ENCODE measurements at regions not wholly inside any gene's neighbourhood (a gene's known extent, or its start where the extent isn't known, plus 50 kb on each side); places are given as distances from the start of the nearest gene placed in this dataset.

DNA sequence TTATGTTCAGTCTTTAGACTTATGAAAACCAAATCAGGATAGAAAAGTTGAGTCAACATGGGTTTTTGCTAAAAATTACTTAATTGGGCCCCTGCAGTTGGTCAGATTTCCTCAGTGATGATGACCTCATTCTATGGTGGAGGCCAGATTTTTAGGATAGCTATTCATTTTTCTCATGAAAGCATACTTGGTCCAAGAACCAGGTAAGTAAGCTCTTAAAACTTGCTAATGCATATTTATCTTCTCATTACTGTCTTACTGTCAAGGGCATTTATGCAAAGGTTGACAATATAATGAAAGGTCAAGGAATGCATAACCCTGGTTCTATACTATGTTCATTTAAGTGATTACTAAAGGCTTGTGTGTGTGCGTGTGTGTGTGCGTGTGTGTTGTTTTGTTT lies 650.6 kb downstream of the SATB2 start:
- DNase-seq (ENCODE audit: low read depth), result no peak
- TF ChIP-seq, protein P1, sequence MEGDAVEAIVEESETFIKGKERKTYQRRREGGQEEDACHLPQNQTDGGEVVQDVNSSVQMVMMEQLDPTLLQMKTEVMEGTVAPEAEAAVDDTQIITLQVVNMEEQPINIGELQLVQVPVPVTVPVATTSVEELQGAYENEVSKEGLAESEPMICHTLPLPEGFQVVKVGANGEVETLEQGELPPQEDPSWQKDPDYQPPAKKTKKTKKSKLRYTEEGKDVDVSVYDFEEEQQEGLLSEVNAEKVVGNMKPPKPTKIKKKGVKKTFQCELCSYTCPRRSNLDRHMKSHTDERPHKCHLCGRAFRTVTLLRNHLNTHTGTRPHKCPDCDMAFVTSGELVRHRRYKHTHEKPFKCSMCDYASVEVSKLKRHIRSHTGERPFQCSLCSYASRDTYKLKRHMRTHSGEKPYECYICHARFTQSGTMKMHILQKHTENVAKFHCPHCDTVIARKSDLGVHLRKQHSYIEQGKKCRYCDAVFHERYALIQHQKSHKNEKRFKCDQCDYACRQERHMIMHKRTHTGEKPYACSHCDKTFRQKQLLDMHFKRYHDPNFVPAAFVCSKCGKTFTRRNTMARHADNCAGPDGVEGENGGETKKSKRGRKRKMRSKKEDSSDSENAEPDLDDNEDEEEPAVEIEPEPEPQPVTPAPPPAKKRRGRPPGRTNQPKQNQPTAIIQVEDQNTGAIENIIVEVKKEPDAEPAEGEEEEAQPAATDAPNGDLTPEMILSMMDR (conservative IDR thresholded peaks at IDR 0.05; ENCODE audit: low read depth, low read length), result no peak
- H3K4me3 ChIP-seq (ENCODE audit: low read depth, low read length), result no peak overlapping the region

DNA sequence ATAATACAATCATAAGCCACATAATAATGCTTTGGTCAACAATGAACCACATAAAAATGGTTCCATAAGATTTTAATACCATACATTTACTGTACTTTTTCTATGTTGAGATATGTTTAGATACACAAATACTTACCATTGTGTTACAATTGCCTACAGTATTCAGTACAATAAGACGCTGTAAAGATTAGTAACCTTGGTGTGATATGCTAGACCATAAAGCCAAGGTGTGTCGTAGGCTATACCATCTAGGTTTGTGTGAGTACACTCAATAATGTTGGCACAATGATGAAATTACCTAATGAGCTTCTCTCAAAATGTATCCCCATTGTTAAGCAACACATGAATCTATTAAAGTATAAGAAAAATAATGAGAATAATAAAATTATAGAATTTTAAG lies 662.3 kb downstream of the SATB2 start:
- no peak overlapping the region for H3K4me3 ChIP-seq (ENCODE audit: low read depth, low read length)
- TF ChIP-seq, protein P1 (conservative IDR thresholded peaks at IDR 0.05; ENCODE audit: low read depth, low read length), result no peak
- no peak for DNase-seq (ENCODE audit: low read depth)

DNA sequence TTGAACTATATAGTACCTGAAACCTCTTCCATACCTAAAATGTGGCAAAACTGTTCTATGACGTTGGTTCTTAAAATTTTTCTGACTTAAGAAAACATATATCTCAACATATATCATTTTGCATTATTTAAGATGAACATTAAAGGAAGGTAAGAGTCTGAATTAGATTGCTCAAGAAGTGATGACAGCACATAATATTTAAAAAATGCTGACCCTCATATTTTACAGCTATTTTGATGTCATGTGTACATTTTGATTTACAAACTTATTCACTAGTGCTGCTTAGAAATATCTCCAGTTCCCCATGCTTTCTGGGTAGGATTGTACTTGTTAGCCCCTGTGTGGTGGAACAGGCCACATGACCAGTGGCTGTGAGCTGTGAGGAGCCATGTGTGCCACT lies 666.1 kb downstream of the SATB2 start:
- no peak overlapping the region for H3K4me3 ChIP-seq (ENCODE audit: low read depth, low read length)
- TF ChIP-seq, protein P1 (conservative IDR thresholded peaks at IDR 0.05; ENCODE audit: low read depth, low read length), result no peak
- no peak for DNase-seq (ENCODE audit: low read depth)

DNA sequence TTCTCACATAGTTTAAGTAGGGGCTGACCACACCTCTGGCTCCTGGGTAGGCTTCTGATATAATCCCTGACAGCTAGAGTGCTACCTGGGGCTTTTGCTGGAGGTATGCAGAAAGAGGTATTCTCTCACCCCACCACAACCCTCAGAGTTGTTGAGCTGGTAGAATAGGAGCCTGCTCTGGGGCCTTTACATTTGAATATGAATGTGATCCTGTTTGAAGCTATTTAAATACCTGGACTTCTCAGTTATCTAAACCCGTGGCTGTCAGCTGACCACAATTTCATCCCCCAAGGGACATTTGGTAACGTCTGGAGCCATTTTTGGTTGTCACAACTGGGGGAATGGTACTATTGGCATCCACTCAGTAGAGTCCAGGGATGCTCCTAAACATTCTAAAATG lies 669.1 kb downstream of the SATB2 start:
- DNase-seq (ENCODE audit: low read depth), result no peak
- TF ChIP-seq, protein P1 (conservative IDR thresholded peaks at IDR 0.05; ENCODE audit: low read depth, low read length), result no peak
- no peak overlapping the region for H3K4me3 ChIP-seq (ENCODE audit: low read depth, low read length)

DNA sequence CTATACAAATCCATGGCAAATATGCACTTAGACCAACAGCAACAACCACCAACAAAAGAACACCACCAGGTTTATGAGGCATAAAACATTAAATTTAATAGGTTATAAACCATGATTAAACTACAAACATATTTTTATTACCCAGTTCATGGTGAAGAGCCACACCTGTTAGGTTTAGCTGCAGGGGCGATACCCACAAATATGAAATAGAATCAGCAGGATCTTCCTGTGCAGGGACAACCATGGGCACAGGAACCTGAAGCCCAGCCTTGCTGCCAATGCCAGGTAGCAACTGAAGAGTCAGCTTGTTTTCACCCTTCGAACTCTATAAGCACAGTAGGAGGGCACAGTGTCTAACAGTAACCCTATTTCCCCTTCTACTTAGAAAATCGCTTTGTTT lies 675.0 kb downstream of the SATB2 start:
- DNase-seq (ENCODE audit: low read depth), result no peak
- TF ChIP-seq, protein P1 (conservative IDR thresholded peaks at IDR 0.05; ENCODE audit: low read depth, low read length), result no peak
- no peak overlapping the region for H3K4me3 ChIP-seq (ENCODE audit: low read depth, low read length)

DNA sequence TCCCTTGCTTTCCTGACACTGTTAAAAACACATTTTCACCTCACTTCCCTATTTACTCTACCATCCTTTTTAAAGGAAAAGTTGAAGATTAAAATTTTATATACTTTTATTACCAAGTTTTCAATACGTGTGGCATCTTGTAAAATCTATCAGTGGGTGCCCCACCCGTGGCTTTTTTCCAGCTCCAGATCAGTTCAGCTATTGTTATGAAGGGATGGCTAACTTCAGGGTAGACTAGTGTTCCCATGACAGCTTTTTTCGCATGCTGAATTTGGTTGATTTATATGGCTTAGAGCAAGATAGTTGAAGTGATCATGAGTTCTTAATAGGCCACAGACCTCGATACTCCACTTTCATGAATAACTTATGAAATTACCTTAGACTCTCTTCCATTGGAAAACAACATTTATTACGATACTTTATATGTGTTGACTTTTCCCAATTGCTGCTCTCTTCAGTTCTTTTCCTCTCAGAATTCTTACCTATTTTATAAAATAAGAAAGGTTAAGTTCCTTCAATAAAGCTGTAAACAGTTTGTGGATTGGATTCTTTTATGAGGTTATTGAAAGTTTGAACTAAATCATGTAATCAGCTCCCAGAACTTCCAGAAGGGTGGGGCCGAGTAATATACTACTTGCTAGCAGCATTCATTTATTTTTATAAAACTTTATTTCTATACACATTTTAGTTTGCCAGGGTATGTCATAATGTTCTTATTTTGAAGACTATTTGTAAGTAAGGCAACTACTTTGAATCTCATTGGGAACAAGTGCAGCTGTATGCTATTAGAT lies 680.9 kb downstream of the SATB2 start:
- DNase-seq (ENCODE audit: low read depth), result no peak
- H3K4me3 ChIP-seq (ENCODE audit: low read depth, low read length), result no peak overlapping the region
- TF ChIP-seq, protein P1 (conservative IDR thresholded peaks at IDR 0.05; ENCODE audit: low read depth, low read length), result no peak

DNA sequence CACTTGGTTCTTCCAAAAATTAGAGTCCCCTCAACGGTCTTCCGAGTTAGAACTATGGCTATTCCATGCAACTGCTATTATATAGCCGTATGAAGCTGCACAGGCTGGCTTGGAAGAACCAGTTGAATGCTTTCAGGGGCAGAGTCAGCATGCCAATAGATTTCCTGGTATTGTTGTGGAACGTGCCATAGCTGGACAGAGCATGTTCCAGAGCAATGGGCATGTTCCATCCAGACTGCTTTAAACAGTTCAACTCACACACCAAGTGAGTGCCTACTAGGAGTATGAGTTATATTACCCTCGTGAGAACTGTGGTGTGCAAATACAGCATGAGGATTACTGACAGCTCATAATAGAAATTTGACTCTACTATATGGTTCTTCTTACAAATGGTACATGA lies 682.0 kb downstream of the SATB2 start:
- no peak overlapping the region for H3K4me3 ChIP-seq (ENCODE audit: low read depth, low read length)
- no peak for DNase-seq (ENCODE audit: low read depth)
- TF ChIP-seq, protein P1 (conservative IDR thresholded peaks at IDR 0.05; ENCODE audit: low read depth, low read length), result no peak

All from choroid plexus epithelial cell (primary cell).